GM23338 (cell line): ENCODE measurements at regions not wholly inside any gene's neighbourhood (a gene's known extent, or its start where the extent isn't known, plus 50 kb on each side); places are given as distances from the start of the nearest gene placed in this dataset.
"Not testable (repeated sequence)": the region's sequence is repeated elsewhere in the genome, so short reads cannot be mapped to it uniquely, and the experiment has no call there.

Source experiments
- ATAC-seq: fragments of 200-7000 bp; cut with Tn5 transposase; 3 replicates; pipeline ENCODE4 v1.9.1; 2020
- DNase-seq: peaks from one replicate; pipeline ENCODE4 v3.0.0-alpha.2; 2015; ENCODE audit warnings: low spot score
- H2AFZ ChIP-seq: fragments of 200-600 bp; sonication (generic); 2 replicates; pipeline ENCODE4 v1.8.0; 2016; ENCODE audit warnings: antibody characterized with exemption, mild to moderate bottlenecking, moderate library complexity
- H3F3A ChIP-seq: fragments of 200-600 bp; sonication (generic); replicated peaks from 2 replicates; pipeline ENCODE4 v1.8.0; 2017; ENCODE audit warnings: antibody characterized with exemption, mixed run types, low read depth
- H3K27ac ChIP-seq: fragments of 200-600 bp; sonication (generic); 2 replicates; pipeline ENCODE4 v1.6.1; 2016; ENCODE audit warnings: low read depth
- H3K27me3 ChIP-seq: fragments of 200-600 bp; sonication (generic); 2 replicates; pipeline ENCODE4 v1.8.0; 2016; ENCODE audit warnings: mild to moderate bottlenecking, mixed run types, moderate library complexity; ENCODE audit not compliant: insufficient read depth
- H3K36me3 ChIP-seq: fragments of 200-600 bp; sonication (generic); 2 replicates; pipeline ENCODE4 v1.8.0; 2016; ENCODE audit warnings: mild to moderate bottlenecking; ENCODE audit not compliant: insufficient read depth
- H3K4me1 ChIP-seq: fragments of 200-600 bp; sonication (generic); 2 replicates; pipeline ENCODE4 v1.8.0; 2016; ENCODE audit warnings: mild to moderate bottlenecking, moderate library complexity; ENCODE audit not compliant: insufficient read depth
- H3K4me2 ChIP-seq: fragments of 200-600 bp; sonication (generic); 2 replicates; pipeline ENCODE4 v1.7.1; 2017; ENCODE audit warnings: mixed run types
- H3K4me3 ChIP-seq: fragments of 200-600 bp; sonication (generic); 2 replicates; pipeline ENCODE4 v1.6.1; 2016; ENCODE audit warnings: mixed run types
- H3K79me2 ChIP-seq: fragments of 200-600 bp; sonication (generic); replicated peaks from 2 replicates; pipeline ENCODE4 v1.8.0; 2017; ENCODE audit warnings: mild to moderate bottlenecking; ENCODE audit not compliant: insufficient read depth
- H3K9me2 ChIP-seq: fragments of 200-600 bp; sonication (generic); 2 replicates; pipeline ENCODE4 v1.8.0; 2017; ENCODE audit not compliant: insufficient read depth
- H4K20me1 ChIP-seq: fragments of 200-600 bp; sonication (generic); replicated peaks from 2 replicates; pipeline ENCODE4 v1.8.0; 2017; ENCODE audit warnings: mild to moderate bottlenecking; ENCODE audit not compliant: insufficient read depth
- H3K27ac Mint-ChIP-seq: 2 replicates; pipeline ENCODE4 v1.8.0; 2020; ENCODE audit warnings: inconsistent platforms, mild to moderate bottlenecking, moderate library complexity, mixed read lengths
- H3K27me3 Mint-ChIP-seq: 3 replicates; pipeline ENCODE4 v1.8.0; 2022; ENCODE audit warnings: low read depth, mild to moderate bottlenecking, moderate library complexity, mixed read lengths, inconsistent platforms; ENCODE audit not compliant: insufficient read depth, poor library complexity
- H3K36me3 Mint-ChIP-seq: 3 replicates; pipeline ENCODE4 v1.8.0; 2021; ENCODE audit warnings: low read depth, mild to moderate bottlenecking, inconsistent platforms, moderate library complexity, mixed read lengths
- H3K4me1 Mint-ChIP-seq: 3 replicates; pipeline ENCODE4 v1.8.0; 2020; ENCODE audit warnings: mild to moderate bottlenecking, inconsistent platforms, mixed read lengths
- H3K4me3 Mint-ChIP-seq: 3 replicates; pipeline ENCODE4 v1.8.0; 2021; ENCODE audit warnings: moderate library complexity, mild to moderate bottlenecking, inconsistent platforms, mixed read lengths
- H3K9me3 Mint-ChIP-seq: 3 replicates; pipeline ENCODE4 v1.8.0; 2020; ENCODE audit warnings: moderate library complexity, mild to moderate bottlenecking, inconsistent platforms, mixed read lengths
- CREB1 ChIP-seq: fragments of 250-450 bp; sonication (Bioruptor Pico); IDR thresholded peaks from 2 replicates; pipeline ENCODE4 v1.5.0; 2020; ENCODE audit warnings: low read depth, mild to moderate bottlenecking, moderate library complexity
- CTCF ChIP-seq, 2 experiments: fragments of 200-600 bp in 1 of 2; sonication (generic) in 1 of 2; conservative IDR thresholded peaks; 2 replicates each; pipeline versions ENCODE4 v1.5.1 to v1.6.1; 2016 to 2017; ENCODE audit warnings: antibody characterized with exemption in 2 of 2, low read depth in 2 of 2, mild to moderate bottlenecking in 2 of 2, moderate library complexity in 1 of 2
- ETS1 ChIP-seq: IDR thresholded peaks from 2 replicates; pipeline ENCODE4 v1.6.1; 2016; ENCODE audit warnings: antibody characterized with exemption
- EZH2 ChIP-seq: fragments of 200-600 bp; sonication (generic); IDR thresholded peaks from one replicate; pipeline ENCODE4 v1.8.0; 2017; ENCODE audit warnings: antibody characterized with exemption, mild to moderate bottlenecking, low read depth; ENCODE audit not compliant: unreplicated experiment
- EZH2phosphoT487 ChIP-seq: fragments of 200-600 bp; sonication (generic); IDR thresholded peaks from one replicate; pipeline ENCODE4 v1.8.1; 2018; ENCODE audit warnings: antibody characterized with exemption; ENCODE audit not compliant: unreplicated experiment
- JUNB ChIP-seq: IDR thresholded peaks from one replicate; pipeline ENCODE4 v1.6.1; 2016; ENCODE audit warnings: antibody characterized with exemption; ENCODE audit not compliant: unreplicated experiment
- NANOG ChIP-seq: IDR thresholded peaks from 2 replicates; pipeline ENCODE4 v1.6.1; 2016; ENCODE audit warnings: antibody characterized with exemption, borderline replicate concordance
- POLR2AphosphoS5 ChIP-seq: IDR thresholded peaks from 2 replicates; pipeline ENCODE4 v1.6.1; 2016; ENCODE audit warnings: antibody characterized with exemption, low read depth
- REST ChIP-seq: IDR thresholded peaks from one replicate; pipeline ENCODE4 v1.6.1; 2018; ENCODE audit warnings: antibody characterized with exemption; ENCODE audit not compliant: unreplicated experiment
- STAT1 ChIP-seq: IDR thresholded peaks from one replicate; pipeline ENCODE4 v1.6.1; 2016; ENCODE audit warnings: antibody characterized with exemption; ENCODE audit not compliant: unreplicated experiment
- ZNF114 ChIP-seq: fragments of 250-450 bp; sonication (Bioruptor Pico); IDR thresholded peaks from 2 replicates; pipeline ENCODE4 v1.5.0; 2020; ENCODE audit warnings: mild to moderate bottlenecking, moderate library complexity
- ZNF331 ChIP-seq: fragments of 250-450 bp; sonication (Bioruptor Pico); IDR thresholded peaks from 2 replicates; pipeline ENCODE4 v1.5.0; 2020; ENCODE audit warnings: low read depth, mild to moderate bottlenecking, moderate library complexity

- not testable (repeated sequence) for H4K20me1 ChIP-seq, H3K36me3 ChIP-seq, H3K4me1 Mint-ChIP-seq, H2AFZ ChIP-seq, H3K79me2 ChIP-seq, H3K27me3 ChIP-seq, H3K9me2 ChIP-seq, H3K4me2 ChIP-seq, H3F3A ChIP-seq, H3K27me3 Mint-ChIP-seq, H3K4me1 ChIP-seq, H3K4me3 ChIP-seq, H3K27ac Mint-ChIP-seq, H3K36me3 Mint-ChIP-seq, H3K27ac ChIP-seq, DNase-seq, H3K4me3 Mint-ChIP-seq, ATAC-seq
- H3K9me3 Mint-ChIP-seq: peaks cover 22% of the 10 kb centered on the region
Measured at GRCh38 chr9:68593760-68594159, 53.1 kb upstream of the TMEM252 start.

- Mint-ChIP-seq H3K4me1 (0 out of 3 replicates have a peak, but pooled peaks cover 2% of the 10 kb centered on the region), H3K36me3 (0 out of 3 replicates have a peak, but pooled peaks cover 2% of the 10 kb centered on the region), H3K9me3 (peaks cover 15% of the 10 kb centered on the region), H3K27me3 (no peaks in the 10 kb centered on the region), H3K4me3 (no peak overlapping the region), H3K27ac (no peak overlapping the region)
- Histone ChIP-seq H3K9me2 (peaks cover 7% of the 10 kb centered on the region; the same call in 1 of the 2 replicates), H3K27me3 (no peaks in the 10 kb centered on the region), H3K27ac (no peak overlapping the region), H4K20me1 (no peaks in the 10 kb centered on the region), H3K4me2 (no peak overlapping the region), H2AFZ (peak overlapping the region; percentile 59; the same call in 1 of the 2 replicates), H3K79me2 (no peaks in the 10 kb centered on the region), H3K36me3 (no peaks in the 10 kb centered on the region), H3F3A (no peaks in the 10 kb centered on the region), H3K4me3 (no peak overlapping the region), H3K4me1 (no peaks in the 10 kb centered on the region)
- ATAC-seq (peak; percentile 34; the same call in 2 of the 3 replicates), DNase-seq (no peak)
- TF ChIP-seq ZNF114 (CRISPR knock-in tag) (no peak), EZH2phosphoT487 (no peak), CREB1 (CRISPR knock-in tag) (no peak), NANOG (no peak), CTCF (conservative IDR thresholded peaks at IDR 0.05; ENCODE audit: low read depth in 2 of 2) (no peak), ETS1 (no peak), POLR2AphosphoS5 (no peak), ZNF331 (CRISPR knock-in tag) (no peak), STAT1 (no peak), JUNB (no peak), REST (no peak), EZH2 (no peak)
Measured at GRCh38 chr9:68595868-68596267, 55.2 kb upstream of the TMEM252 start.
